Hematopoietic multipotent progenitor cell (in vitro differentiated cells): ENCODE measurements at regions not wholly inside any gene's neighbourhood (a gene's known extent, or its start where the extent isn't known, plus 50 kb on each side); places are given as distances from the start of the nearest gene placed in this dataset.
"Not testable (repeated sequence)": the region's sequence is repeated elsewhere in the genome, so short reads cannot be mapped to it uniquely, and the experiment has no call there.

Experiments
- DNase-seq, 3 donors: peaks; one replicate each; pipeline ENCODE4 v3.0.0-alpha.2; 2011 to 2015; ENCODE audit warnings: low read depth in 2 of 3, low spot score in 2 of 3

DNA sequence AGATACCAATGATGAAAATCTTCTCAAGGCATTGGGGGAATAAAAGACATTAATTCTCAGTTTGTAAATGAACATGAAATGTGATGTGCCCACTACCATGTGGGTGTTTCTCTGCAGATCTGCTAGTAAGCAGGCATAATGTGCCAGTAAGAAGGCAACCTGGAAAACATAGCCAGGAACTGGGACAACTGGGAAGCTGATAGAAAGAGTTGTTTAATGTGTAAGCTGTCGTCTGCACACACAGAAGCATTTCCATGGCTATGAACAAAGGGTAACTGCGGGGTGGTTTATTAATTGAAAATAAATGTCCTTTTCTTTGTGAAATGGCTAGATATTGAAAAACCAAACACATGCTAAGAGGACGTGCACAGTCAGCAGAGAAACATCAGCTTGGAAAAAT is 52.0 kb downstream of the ZC3H11B start:
- no peak for DNase-seq

DNA sequence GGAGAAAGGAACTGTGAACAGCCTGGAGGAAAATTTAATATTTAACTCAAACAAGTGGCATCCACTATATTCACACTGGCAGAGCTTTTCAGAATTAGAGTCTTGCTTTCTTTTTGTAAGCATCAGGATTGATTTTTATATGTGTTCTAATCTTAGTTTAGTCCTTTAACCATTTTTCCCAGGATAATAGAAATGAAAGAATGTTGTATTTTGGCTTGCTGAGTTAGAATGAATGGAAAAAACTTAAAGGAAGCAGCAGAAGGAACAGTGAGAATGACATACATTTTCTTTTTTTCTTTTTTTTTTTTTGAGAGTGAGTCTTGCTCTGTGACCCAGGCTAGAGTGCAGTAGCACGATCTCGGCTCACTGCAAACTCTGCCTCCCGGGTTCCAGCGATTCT is 53.0 kb downstream of the ZC3H11B start:
- no peak for DNase-seq

DNA sequence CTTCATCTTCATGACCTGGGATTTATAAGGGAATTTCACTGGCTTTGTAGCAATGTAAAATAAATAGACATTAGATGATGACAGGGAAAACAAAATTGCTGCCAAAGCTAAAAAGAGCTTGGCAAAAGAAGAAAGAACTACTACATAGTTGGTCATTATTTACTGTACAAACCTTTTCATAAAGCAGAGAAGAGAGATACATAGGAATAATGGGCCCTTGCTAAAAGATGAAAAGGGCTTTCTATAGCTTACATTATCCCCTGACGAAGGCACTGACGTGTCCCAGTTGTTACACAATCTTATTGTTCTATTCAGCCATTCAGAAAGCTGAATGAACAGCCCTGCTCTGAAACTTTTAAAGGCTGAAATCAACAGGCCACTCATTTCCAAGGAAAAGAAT is 57.1 kb downstream of the ZC3H11B start:
- no peak for DNase-seq

DNA sequence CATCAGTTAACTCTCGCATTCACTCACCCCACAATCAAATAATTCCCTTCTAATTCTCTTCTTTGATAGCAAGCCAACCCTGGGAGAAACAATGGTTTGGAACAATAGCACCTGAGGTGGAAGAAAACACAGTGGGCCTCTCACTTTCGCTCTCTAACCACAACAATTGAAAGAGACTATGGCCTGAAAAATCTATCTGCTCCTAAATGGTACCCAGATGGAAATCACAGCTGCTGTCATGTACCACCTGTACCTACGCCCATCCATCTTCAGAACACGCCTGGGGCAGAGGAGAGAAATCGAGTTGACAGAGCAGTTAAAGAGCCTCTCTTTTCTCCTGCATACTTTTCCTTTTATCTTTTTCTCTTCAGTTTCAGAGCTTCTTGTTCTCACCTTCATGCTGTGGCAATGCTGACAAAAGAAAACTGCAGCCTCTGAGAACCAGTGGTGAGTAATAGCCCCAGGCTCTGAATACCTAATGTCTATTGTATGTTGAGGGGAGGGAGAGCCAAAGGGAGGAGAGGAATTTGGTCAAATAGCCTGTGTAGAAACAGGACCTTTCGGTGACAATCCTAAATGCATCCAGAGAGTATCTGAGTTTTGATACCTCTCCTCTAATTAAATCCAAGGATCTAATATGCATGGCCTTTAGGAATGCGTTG is 57.7 kb downstream of the ZC3H11B start:
- no peak for DNase-seq

DNA sequence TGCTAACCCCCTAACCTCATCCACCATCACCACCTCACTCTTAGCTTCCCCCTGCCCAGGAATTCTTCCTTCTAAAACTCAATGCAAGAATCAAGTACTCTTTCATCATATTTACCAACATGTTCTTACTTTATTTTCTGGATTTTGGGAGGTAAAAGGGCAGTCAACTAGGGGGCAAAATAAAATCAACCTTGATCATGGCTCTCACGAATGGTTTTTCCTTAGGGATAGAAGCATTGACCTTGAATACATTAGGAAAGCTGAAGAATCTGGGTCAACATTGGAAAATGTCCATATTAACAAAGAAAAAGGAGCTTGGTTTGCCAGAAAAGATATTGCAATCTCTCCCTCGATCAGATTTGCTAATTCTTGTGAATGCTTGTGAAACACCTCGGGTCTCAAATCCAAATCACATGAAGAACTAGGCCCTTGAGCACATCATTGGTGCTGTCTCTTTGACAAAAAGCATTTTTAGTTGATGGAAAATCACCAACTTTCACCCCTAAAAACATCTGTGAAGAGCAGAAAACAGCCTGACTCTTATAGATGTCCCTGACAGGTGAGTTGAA is 58.9 kb downstream of the ZC3H11B start:
- no peak for DNase-seq

DNA sequence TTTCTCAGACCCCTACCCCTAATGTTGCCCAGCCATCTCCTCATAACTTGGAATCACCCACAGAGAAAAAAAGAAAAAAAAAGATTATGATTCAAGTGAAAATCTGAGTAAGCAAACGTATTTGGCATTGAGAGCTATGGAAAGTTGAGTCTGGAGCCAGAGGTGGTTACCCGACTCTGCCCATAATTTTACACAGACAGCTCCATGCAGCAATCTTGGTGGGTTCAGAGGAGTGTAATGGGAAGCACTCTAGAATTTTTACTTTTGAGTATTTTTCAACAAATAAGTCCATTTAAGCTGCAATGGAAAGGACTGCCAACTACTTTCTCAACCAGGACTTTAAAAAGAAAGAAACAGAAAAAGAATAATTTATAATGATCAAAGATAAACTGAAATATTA is 62.7 kb downstream of the ZC3H11B start:
- DNase-seq: no peak

DNA sequence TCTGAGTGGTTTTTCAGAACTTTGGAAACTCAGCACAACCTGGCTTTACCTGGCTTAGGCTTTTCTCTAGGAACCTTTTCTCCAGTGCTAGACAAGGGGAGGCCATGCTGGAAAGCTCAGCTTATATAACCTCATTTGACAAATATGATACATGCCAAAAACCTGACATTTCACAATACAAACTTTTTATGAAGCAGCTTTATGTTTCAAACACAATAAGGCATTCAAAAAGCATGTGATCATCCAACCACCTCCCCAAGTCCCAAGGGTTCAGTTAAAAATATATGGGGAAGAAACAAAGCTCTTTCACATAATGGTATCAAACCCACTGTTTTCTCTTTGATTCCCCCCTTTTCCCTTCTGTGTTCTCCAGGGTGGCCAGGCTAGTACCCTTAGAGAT is 63.7 kb downstream of the ZC3H11B start:
- no peak for DNase-seq

DNA sequence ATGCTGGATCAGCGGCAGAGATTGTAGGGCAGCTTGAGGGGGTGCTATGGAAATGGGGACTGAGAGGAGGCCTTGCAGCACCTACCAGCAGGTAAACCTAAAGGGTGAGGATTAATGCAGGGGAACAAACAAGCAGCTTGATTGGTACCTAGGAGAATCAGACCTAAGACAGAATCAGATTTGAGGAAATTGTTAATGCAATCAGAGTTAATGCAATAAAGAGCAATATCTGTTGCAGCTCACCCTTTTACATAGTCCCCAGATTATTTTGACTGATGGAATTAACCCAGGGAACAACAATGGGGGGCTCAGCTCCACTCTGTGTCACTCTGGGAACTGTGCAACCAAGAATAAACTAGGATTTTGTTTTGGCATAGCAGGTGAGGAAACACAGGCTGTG is 64.5 kb downstream of the ZC3H11B start:
- DNase-seq: no peak

DNA sequence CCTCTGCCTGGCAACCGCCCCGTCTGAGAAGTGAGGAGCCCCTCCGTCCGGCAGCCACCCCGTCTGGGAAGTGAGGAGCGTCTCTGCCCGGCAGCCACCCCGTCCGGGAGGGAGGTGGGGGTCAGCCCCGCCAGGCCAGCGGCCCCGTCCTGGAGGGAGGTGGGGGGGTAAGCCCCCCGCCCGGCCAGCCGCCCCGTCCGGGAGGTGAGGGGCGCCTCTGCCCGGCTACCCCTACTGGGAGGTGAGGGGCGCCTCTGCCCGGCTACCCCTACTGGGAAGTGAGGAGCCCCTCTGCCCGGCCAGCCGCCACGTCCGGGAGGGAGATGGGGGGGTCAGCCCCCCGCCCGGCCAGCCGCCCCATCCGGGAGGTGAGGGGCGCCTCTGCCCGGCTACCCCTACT is 67.1 kb downstream of the ZC3H11B start:
- not testable (repeated sequence) for DNase-seq

DNA sequence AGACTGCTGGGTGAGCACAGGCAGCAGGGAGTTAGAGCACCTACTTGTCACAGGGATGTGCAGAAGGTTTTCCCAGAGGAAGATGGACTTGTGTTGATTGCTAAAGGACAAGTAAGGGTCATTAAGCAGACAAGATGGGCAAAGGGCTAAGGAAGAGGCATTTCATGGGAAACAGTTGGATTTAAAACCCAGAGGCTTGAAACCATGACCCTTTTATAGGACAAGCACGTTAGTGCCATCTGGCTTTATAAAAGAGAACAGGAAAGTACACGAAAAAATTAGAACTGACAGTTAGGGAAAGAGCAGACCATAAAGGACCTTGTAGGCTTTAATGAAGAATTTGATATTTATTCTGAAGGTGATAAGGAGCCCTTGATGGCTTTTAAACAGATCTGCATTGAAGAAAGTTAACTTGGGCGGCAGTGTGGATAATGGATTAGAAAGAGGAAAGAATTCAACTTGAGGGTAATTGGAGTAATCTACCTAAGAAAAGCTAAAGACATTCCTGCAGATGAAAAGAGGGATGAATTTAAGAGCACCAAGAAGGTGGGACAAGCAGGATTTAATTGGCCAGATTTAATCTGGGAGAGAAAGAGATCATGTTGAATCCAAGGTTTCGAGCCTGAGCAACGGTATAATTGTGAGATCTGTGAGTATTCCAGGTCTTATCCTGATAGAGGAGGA is 68.6 kb downstream of the ZC3H11B start:
- DNase-seq: no peak

DNA sequence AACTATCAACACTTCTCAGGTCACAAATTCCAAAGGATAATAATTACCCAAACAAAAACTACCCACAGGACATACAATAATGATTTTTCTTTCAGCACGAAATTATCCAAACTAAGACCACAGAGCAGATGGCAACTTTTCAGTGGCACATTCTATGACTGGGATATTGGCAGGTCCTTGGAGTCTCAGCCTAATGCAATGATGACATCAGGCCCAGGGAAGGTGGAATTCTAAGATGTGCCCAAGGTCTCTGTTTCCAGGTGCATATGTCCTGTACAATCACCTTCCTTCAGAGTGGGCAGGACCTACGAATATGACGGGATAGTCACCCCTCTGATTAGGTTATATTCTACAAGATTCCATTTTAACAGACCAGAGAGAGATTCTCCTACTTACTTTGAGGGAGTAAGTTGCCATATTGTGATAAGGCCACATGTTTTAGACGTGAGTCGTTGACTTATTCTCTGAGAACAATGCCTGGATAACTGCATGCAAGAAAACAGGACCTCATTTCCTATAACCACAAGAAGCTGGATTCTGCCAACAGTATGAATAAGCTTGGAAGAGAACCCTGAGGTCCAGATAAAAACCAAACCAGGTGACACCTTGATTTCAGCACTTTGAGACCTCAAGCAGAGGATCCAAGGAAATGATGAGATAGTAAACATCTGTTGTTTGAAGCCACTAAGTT is 69.9 kb downstream of the ZC3H11B start:
- no peak for DNase-seq

DNA sequence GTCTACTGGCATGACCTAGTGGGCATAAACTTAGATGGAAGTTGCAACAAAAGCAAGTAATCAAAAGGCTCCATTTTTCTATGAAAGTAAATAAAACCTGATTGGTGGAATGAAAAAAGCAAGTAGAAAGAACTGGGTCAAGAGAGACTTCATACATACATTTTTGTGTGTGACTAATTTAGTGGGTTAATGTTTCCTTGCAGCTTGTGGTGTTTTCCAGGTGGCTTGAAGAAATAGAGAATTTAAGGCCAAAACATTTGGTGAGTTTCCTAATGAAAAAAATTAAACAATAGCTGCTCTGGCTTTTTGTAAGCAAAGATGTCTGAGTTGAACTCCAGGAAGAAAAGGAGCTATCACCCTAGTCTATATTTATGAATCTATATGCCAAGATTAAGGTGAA is 71.0 kb downstream of the ZC3H11B start:
- no peak for DNase-seq

DNA sequence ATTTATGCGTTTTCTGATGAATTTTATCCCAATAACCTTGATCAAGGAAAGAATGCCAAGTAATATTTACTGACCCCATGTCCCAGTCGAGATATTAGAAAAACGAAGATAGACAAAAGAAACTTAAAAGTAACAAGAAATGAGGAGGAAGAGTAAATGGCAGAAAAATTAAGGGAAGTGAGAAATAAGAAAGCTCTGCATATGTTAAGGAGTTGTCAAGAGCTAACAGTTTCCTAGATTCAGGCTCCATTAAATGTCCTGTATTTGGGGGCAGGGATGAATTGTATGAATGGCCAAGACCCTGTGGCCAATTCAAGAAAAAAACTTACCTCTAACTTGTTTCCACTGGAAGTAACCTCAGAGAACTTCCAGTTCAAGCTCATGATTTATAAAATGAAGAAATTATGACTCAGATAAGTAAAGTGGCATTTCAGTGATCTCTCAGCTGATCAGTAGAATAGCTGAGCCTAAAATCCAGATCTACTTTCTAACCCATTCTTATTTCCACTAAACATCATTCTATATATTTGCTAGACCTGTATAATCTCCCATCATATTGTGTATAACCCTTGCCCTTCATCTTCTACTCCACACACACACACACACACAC is 73.2 kb downstream of the ZC3H11B start:
- no peak for DNase-seq

DNA sequence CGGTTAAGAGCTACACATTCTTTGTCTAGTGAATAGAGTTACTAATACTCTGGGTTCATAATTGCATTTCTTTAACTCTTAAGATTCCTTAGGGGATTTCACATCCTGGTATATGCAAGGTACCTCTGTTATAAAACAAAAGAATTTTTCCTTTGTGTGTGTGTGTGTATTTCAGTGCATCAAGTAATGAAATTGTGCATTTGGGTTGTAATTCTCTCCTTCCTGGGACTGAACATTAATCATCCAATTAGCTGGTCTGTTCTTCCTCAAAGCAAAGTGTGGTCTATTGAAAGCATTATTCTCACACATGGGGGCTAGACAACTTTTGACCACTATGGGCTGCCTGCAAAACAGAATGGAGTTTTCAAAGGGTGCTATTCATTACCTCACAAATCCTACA is 74.0 kb downstream of the ZC3H11B start:
- no peak for DNase-seq

DNA sequence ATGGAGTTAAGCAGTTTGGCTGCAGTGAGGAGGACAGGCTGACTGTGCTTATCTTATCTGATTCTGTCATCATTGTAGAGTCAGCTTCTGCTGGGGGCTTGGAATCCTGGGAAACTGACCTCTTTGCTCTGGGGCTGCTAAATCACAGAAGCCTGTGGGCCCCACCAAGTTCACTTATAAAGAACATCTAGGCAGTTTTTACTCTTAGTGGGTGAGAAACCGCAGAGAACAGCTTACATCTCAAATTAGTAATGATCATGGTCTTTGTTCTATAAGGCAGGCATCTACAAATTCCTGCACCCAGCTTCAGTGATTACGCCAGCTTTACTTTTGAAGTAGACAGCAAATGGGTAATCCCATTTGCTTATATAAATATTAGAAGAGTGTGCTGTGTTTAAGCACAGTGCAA is 75.7 kb downstream of the ZC3H11B start:
- DNase-seq: no peak

DNA sequence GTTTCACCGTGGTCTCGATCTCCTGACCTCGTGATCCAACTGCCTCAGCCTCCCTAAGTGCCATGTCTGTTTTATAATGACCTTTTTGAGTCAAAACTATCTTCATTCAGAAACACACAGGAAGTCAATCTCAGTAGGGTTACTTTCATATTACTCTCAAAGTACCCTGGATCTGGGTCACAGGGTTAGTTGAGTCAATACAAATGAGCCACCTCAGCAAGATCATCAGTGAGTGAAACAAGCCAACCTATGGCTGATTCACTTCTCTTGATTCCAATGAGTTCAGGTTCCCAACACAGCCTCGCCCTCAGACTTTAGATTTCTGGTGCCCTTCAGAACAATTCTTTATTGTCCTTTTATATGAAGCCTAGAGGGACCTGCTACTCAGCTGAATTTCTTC is 76.9 kb downstream of the ZC3H11B start:
- DNase-seq: no peak

DNA sequence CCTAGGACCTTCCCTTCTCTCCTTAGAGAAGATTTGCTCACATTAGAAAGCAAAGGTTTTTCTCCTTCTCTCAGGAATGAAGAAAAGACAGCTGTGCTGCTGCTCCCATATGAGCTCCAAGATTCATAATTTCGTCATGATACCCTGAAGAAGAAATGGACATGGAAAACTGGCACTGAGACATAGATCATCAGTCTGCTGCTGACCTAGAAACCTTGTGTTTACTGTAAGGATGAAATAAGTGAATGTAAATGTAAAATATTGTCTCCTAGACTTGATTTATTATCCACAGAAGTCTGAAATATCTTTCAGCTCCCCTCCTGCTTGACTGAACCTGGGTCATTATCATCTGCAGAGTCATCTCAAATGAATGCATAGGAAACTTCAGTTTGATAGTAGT is 77.9 kb downstream of the ZC3H11B start:
- no peak for DNase-seq

DNA sequence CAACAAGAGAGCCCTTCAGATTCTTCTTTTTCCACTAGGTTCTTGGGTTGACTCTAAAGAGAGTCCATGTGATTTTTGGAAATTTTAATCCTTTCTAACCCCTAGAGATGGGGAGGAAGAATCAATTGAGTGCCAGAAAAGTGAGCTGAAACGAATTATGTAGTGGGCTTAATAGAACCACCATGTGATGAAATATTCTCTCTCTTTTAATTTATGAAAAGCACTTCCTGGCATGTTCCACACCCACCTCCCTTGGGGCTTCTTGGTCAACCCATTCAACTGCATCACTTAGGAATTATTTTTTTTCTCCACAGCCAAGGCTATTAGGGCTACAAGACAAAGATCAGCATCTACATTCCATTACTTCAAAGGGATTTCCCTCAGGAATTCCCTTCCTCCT is 79.6 kb downstream of the ZC3H11B start:
- no peak for DNase-seq

DNA sequence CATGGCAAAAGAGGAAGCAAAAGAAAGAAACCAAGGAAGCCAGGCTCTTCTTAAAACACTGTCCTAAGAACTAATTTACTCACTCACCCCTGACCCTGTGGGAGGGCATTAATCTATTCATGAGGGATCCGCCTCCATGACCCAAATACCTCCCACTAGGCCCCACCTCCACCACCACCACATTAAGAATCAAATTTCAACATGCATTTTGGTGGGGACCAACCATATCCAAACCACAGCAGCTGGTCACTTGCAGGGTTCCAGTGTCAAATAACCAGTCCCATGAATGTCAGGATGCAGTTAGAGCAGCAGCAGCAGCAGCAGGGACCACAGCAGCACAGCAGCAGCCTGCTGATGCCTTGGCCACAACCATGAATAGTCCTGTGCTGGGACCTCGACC is 83.8 kb downstream of the ZC3H11B start:
- DNase-seq: no peak

DNA sequence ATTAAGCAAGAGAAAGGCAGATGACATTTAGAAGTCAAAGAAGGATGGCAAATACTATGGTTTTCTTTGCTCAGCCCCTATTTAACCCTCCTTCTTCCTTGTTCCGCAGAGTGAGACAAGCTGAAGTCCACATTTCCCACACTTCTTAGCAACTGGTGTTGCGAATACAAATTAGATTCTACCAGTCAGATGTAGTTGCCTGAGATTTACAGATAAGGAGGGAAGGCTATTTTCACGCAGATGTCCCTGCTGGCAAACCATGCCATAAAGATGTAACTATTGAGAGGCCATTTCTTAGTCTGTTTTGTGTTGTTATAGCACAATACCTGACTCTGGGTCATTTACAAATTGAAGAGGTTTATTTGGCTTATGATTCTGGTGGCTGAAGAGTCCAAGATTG is 84.3 kb downstream of the ZC3H11B start:
- DNase-seq: no peak

DNA sequence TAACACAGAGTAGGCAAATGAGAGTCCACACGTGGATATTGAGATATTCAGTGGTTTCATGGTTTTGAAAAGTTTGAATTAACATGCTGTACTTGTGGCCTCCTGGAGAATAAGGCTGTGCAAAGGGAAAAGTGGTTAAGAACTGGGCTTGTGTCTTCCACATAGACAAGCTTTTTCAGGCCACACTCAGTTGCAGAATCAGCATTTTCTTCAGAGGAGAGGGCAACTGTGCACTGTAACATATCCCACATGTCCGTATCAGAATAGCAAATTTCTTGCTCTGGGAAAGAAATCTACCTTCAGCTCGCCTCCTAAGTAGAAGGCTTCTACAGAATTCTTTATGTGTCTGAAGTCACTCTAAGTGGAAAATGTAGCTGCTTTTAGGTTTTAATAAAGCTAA is 84.9 kb downstream of the ZC3H11B start:
- DNase-seq: no peak
